IPS-18c (cell line): ENCODE measurements at regions not wholly inside any gene's neighbourhood (a gene's known extent, or its start where the extent isn't known, plus 50 kb on each side); places are given as distances from the start of the nearest gene placed in this dataset.

ENCODE experiments used
- H3K4me3 ChIP-seq: 2 replicates; pipeline ENCODE4 v1.7.0; 2013; ENCODE audit warnings: low read depth, mild to moderate bottlenecking, low read length, moderate library complexity; ENCODE audit not compliant: insufficient read depth
- H3K9me3 ChIP-seq: one replicate; pipeline ENCODE4 v1.6.1; 2013; ENCODE audit warnings: mild to moderate bottlenecking, low read length, moderate library complexity; ENCODE audit not compliant: control insufficient read depth, insufficient read depth

DNA sequence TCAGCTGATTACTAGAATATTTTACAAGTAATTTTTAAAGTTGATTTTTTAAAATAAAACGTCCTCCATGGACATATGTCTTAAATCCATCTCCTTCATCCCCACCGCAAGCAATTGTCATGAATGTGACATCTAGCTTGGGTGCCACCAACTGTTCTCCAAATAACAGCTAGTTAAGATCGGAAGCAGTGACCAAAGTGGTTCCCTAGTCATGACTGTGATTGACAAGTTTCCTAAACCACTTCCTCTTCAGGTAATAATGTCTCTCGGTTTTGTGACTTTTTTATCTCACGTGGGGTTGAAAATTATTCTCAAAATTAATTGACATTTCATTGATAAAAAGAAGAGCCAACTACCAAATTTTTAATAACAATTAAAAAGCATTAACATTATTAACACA, 135.3 kb upstream of the MIR17HG start:
- no peak overlapping the region for H3K4me3 ChIP-seq
- peaks cover 3% of the 10 kb centered on the region for H3K9me3 ChIP-seq

DNA sequence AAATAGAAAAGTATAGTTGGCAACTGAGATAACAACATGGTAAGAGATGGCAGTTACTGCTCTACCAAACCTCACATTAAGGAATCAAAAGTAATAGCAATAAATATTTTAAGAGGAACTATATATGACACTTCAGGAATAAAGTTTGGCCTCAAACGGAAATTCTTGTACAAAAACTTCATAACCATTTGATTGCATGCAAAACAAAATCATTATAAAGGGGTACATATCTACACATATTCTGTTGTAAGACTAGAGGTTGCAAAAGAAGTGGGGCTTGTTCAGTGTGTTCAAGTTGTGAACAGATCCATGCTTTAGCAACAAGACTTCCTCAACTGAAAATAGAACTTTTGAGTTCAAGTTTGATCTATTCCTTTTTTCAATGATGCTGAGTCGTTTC, 133.5 kb upstream of the MIR17HG start:
- peaks cover 3% of the 10 kb centered on the region for H3K9me3 ChIP-seq
- no peak overlapping the region for H3K4me3 ChIP-seq

DNA sequence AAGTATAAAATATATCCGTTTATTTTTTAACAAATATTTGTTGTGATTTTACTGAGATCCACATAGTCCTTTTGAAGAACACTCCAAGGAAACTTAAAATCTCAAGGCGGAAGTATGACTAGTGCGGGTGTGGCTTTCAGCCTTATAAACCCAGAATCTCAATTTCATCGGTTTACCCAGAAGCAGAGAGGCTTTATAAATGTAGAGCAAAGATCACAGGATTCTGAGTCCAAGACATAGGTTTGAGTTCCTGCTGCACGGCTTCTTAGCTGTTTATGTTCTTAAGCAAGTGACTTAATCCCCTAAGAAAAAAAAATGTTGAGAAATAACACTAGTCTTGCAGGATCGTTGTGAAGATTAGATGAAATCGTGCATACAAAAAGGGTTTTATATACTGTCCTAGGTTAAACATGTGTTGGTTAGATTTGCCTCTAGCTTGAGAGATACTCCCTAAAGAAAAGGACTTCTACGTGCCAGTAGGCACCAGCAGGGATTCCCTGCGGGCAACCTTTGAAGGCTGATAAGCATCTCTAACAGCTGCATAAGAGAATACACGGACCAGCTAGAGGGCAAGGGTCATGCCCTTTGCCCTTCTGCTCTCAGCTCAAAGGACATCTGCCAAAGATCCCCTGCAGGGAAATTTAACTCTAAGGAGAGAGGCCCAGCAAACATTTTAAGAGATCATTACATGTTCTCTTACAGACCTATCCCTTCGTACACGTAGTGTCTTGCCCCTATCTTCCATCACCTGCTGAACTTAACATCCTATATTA, 130.4 kb upstream of the MIR17HG start:
- H3K4me3 ChIP-seq: no peak overlapping the region

DNA sequence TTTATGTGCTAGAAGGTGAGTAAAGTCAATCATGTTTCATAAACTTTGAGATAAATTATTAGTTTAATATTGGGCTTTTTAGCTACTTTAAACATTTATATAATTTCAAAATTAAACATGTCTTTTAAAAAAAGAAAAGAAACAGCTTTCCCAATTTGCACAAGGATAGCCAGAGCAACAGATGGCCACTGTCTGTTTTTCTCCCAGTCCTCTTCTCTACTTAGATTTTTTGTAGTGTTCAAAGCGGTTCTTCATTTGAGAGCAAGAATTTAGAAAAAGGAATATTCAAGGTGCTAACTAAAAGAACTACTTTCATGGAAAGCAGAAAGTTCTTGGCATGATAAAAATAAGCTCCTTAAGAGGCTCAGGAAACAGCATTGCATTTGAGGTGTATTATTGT, 128.3 kb upstream of the MIR17HG start:
- H3K9me3 ChIP-seq: no peaks in the 10 kb centered on the region

More for the DNA sequence above, 130.4 kb upstream of the MIR17HG start:
- H3K9me3 ChIP-seq: no peaks in the 10 kb centered on the region

DNA sequence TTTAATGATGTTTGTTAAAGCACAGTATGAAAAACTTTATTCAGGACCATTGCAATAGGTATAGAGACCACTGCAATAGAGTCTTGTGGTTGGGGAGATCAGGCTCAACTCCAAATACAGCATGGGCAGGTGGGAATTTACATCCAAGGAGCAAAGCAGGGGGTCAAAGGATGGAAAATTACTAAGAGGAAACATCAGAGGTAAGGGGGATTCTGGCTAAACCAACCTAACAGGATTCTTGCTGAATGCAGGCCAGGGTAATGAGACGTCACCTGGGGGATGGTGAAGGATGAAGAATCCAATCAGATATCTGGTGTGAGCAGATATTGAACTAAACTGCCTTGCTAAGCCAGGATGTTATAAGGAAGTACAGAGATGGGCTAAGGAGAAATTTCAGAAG, 126.6 kb upstream of the MIR17HG start:
- Histone ChIP-seq H3K9me3 (no peaks in the 10 kb centered on the region), H3K4me3 (no peak overlapping the region)

More for the DNA sequence above, 128.3 kb upstream of the MIR17HG start:
- H3K4me3 ChIP-seq: no peak overlapping the region

DNA sequence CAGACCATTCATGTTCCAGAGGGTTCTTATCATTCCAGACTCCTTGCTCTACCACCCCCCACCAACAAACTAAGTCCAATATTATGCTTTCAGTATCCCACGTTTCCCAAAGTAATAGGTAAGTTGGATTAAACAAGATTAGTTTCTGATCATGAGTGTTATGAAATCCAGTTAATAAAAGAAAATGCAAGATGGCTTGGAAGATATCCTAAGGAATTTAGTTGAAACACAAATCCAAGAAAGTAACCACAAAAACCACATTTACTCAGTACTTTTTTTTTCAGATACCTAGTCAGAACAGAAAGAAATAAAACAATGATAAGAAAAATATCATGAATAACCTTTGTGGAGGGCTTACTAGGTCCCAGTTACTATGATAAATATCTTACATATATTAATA, 119.4 kb upstream of the MIR17HG start:
- no peak overlapping the region for H3K4me3 ChIP-seq
- no peaks in the 10 kb centered on the region for H3K9me3 ChIP-seq

DNA sequence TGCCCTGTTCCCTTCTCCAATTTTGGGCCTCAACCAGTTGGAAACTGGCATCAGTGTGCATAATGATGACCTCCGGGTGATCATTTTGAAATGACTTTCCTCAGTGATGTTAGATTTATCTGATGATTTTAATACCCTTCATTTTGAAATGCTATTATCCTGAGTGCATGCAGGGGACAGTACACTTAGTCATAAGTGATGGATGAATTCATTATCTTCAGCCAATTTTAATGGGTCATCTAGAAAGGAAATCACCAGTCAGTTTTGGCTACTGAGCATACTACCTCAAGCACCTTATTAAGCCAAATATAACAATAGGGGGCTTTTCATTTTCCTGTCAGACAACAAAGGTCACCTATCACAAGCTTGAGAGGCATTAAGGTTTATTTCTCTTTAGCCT, 118.5 kb upstream of the MIR17HG start:
- Histone ChIP-seq H3K9me3 (no peaks in the 10 kb centered on the region), H3K4me3 (no peak overlapping the region)

DNA sequence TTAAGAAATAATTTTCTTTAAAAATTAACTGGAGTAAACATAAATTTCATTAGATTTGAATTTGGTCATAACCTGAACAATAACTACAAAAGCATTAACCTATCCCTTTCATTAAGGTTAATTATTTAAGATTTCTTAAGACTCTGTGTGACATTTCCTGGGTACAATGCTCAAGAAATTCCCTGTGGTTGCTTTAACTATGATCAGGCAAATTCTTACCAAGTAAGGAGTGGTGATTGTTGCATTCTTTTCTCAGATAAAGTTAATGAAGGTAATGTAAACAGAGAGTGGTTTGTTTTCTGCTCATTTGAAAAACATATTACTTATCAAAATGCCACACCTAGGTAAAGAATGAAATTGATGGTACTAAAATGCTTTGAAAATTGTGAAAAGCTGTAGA, 114.8 kb upstream of the MIR17HG start:
- no peak overlapping the region for H3K4me3 ChIP-seq
- no peaks in the 10 kb centered on the region for H3K9me3 ChIP-seq

DNA sequence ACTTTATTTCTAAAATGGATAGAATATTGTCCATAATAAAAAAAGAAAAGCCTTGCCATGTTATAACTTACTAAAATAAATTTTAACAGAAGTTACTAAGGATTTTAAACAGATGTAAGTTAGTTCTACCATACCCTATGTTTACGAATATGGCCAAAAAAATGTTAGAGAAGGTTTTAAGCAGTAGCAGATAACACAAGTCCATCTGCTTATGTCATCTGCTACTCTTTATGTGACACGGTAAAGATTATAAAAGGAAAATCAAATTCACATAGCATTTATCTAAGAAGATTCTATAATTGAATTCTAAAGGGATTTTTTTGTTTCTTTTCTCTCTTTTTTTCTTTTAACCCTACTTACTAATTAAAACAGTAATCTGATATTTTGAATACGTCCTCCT, 114.2 kb upstream of the MIR17HG start:
- Histone ChIP-seq H3K4me3 (no peak overlapping the region), H3K9me3 (no peaks in the 10 kb centered on the region)

DNA sequence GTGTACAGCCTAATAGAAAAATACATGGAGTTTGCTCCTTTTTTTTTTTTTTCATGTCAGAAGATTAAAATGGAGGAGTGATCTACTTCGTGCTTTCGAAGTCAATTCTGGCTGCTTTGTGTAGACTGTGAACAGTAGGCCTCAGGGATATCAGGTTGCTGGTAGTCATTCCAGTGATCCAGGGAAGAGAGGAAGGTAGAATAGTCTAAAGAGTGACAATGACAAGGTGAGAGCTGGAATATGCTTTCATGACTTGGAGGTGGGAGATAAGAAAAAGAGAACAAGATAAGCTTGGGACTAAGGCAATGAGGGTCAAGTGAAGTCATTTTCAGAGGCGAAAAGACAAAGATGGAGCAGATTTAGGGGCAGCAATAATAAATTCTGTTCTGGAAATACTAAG, 111.3 kb upstream of the MIR17HG start:
- Histone ChIP-seq H3K4me3 (no peak overlapping the region), H3K9me3 (no peaks in the 10 kb centered on the region)

DNA sequence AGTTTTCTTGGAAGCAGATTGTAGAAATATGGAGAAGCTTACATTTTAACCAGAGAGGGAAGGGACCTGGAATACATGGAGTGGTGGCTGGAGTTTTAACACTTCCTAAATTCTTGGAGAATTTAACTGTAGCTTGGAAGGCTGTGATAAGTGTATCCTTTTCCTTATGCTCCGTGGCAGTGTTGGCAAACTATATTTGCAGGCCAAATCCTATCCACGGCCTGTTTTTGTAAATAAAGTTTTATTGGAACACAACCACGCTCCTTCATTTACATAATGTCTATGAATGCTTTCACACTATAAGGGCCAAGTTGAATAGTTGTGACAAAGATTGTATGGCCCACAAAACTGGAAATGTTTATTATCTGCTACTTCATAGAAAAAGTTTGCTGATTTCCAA, 110.6 kb upstream of the MIR17HG start:
- Histone ChIP-seq H3K9me3 (no peaks in the 10 kb centered on the region), H3K4me3 (no peak overlapping the region)

DNA sequence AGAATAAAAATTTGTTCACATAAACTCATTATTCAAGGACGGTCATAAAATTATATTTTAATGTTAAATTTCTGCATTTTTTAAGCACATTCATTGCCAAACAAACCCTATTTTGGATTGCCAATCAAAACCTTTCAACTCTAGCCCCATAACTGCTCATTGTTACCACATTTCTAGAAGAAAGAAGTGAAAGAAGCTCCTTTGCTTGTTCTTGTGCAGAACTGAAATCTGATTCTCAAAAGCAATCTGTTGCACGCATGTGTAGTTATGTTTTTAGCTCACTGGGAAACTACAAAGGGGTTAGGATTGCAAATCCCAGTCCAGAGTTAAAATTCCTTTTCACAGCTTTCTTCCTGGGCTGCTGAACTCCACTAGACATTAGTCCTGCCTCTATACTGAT, 109.5 kb upstream of the MIR17HG start:
- no peak overlapping the region for H3K4me3 ChIP-seq
- H3K9me3 ChIP-seq: peaks cover 5% of the 10 kb centered on the region

DNA sequence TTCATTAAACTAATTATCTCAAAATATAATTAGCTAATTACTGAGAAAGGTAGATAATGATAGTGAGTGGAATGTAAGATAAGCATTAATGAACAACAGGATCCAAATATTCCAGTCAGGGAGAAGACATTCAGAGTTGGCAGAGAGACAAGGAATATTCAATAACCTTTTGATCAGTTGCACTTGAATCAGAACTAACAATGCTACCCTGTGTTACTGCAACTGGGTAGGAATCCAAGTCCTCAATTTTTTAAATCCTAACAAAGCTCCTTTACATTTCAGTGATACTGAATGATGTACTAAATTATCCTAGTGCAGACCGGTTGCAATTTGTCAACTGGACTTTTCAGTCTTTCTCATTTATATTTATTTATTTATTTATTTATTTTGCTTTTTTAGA, 107.1 kb upstream of the MIR17HG start:
- Histone ChIP-seq H3K4me3 (no peak overlapping the region), H3K9me3 (peaks cover 6% of the 10 kb centered on the region)

DNA sequence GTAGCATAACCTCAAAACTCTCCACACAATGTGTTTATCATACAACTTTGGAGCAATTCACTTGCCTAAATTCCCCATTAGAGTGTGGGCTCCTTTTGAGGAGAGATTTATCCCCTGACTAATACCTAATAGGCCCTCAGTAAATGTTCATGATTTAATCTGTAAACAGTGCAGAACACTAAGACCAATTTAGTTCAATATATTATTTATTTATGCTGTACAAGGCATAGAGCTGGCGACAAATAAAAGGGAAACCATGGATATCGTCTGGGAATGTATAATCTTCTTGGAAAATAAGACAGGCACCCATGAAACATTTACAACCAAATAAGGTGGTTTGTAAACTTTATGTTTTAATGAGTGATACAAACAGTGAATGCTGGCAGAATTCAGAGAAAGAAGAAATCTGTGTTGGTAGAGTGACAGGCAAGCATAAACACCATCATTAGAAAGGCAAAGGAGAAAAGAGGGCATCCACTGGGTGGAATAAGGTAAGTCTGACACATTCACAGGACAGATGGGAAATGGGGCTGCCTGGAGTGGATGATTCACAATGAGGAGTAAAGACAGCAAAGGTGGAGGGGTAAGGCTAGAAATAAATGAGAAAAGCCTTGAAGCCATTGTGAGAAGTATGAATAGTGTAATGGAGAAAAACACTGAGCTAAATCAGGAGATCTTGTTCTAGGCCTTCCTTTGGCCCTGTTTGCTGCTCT, 106.1 kb upstream of the MIR17HG start:
- no peak overlapping the region for H3K4me3 ChIP-seq
- peaks cover 6% of the 10 kb centered on the region for H3K9me3 ChIP-seq

DNA sequence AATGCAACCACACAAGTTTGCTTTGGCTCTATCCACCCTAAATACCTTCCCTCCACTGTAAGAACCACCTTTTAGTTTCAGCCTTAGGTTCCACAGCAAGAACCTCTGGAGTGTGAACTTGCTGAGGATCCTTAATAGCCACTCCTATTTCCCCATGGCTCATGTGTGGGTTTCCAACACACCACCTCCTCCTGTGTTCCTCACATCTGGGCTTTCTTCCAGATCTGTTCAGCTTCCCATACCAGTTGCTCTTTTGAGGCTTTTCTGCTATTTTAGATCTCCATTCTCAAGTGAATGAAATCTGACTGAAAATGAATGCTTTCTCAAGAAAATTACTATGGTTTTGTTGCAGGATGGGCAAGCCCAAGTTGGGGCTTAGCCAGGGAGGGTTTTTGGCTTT, 104.8 kb upstream of the MIR17HG start:
- no peak overlapping the region for H3K4me3 ChIP-seq
- H3K9me3 ChIP-seq: peaks cover 6% of the 10 kb centered on the region

DNA sequence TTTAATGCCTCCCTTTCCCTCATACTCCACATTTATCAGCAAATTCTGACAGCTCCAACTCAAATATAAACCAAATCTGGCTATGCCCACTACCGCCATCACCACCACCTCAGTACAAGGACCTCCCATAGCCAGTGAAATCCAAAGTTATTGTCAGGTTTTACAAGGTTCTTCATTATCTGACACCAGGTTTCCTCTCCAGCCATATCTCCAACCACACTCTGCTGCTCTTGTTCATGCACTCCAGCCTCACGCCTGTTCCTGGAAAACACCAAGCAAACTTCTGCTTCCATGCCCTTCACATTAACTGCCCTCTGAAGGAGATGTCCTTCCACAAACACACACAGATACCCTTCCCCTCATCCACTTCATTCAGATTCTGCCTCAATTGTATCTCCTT, 102.2 kb upstream of the MIR17HG start:
- H3K4me3 ChIP-seq: no peak overlapping the region
- peaks cover 6% of the 10 kb centered on the region for H3K9me3 ChIP-seq

DNA sequence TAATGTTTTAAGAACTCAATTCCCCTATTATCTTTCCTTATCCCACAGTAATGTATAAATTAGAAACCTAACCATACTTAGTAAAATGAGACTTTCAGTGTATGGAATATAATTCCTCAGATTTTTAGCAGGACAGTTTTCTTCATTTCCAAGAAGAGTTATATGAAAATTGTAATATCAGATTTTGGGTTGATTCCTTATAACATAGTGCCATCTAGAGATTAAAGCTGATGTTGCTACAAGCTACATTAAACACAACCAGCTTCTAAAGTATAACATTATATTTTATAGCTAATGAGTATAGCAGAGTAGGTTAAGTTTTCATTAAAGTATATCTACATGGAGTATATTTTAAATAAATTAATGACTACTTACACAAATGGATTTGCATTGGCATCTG, 99.7 kb upstream of the MIR17HG start:
- H3K4me3 ChIP-seq: no peak overlapping the region
- H3K9me3 ChIP-seq: peaks cover 4% of the 10 kb centered on the region

DNA sequence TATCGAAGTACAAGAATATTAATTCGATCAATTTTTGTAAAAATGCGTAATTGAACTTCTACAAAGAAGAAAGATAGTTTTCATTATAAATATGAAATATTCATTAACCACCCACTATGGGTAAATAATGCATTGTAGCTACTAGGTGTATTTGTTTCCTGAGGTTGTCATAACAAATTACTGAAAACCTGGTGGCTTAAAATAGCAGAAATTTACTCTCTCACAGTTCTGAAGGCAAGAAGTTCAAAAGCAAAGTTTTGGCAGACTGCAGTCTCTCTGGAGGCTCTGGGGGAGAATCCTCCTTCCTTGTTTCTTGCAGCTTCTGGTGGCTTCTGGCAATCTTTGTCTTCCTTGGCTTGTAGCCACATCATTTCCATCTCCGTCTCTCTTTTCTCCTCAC, 99.2 kb upstream of the MIR17HG start:
- no peak overlapping the region for H3K4me3 ChIP-seq
- H3K9me3 ChIP-seq: no peaks in the 10 kb centered on the region

DNA sequence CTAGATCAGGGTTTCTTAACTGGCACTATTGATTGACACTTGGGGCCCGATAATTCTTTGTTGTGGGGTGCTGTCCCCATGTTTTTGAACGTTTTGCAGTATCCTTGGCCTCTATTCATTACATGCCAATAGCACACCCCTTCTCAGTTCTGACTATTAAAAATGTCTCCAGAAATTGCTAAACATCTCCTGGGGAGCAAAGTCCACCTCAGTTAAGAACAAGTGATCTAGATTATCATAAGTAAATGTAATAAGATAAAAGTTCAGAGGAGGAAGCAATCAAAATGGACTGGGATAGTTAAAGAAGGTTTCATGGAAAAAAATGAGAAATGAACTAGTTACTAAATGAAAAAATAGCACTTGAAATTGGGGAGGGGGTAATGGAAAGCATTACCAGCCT, 98.1 kb upstream of the MIR17HG start:
- Histone ChIP-seq H3K9me3 (no peaks in the 10 kb centered on the region), H3K4me3 (no peak overlapping the region)
